Activated CD8-positive, alpha-beta memory T cell treated with anti-CD3 and anti-CD28 coated beads, Interleukin-2, amount 50 U/mL, for 48 hours (primary cell): ENCODE measurements at regions not wholly inside any gene's neighbourhood (a gene's known extent, or its start where the extent isn't known, plus 50 kb on each side); places are given as distances from the start of the nearest gene placed in this dataset.
"Not testable (repeated sequence)": the region's sequence is repeated elsewhere in the genome, so short reads cannot be mapped to it uniquely, and the experiment has no call there.

Experiments used
- DNase-seq: peaks from one replicate; pipeline ENCODE4 v3.0.0-alpha.2; 2020

DNA sequence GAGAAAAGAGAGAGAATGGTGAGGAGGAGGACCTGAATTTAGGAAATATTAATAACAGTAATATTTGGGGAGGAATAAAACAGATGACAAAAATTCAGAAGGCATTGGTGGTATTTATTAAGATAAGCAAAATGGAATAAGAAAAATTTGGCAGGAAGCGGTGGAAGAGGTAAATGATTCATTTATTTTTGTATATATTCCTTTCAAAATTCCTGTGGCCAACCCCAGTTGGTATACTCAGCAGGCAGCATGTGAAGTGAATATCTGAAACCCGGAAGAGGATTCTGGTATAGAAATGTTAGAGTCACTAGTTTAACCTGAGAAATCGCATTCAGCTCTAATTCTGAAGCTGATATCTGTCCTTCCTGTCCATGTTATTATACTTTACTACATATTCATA lies 792.0 kb downstream of the KCNJ2 start:
- no peak for DNase-seq

GRCh38 chr17:70968302-70968701 lies 799.0 kb downstream of the KCNJ2 start:
- DNase-seq, result no peak

DNA sequence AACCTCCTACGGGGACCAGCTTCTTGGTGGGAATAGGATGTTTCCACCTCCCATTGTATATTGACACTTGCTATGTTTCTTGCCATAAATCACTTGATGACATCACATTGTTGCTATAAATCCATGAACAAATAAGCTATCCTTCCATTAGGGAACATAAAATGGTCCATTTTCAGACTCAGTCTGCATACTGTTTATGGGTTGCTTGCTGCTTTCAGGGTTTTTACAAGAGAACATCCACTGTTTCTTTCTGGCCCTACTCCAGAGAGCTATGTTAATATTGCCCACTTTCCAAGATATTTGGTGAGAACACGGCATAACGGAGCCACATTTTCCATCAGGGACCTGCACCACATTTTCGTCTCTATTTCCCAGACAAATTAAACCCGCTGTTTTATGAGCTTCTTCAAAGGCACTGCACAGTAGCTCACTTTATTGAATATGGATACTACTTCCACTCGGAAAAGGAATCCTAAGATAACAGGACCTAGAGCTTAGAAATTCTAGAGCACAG lies 800.2 kb downstream of the KCNJ2 start:
- no peak for DNase-seq

DNA sequence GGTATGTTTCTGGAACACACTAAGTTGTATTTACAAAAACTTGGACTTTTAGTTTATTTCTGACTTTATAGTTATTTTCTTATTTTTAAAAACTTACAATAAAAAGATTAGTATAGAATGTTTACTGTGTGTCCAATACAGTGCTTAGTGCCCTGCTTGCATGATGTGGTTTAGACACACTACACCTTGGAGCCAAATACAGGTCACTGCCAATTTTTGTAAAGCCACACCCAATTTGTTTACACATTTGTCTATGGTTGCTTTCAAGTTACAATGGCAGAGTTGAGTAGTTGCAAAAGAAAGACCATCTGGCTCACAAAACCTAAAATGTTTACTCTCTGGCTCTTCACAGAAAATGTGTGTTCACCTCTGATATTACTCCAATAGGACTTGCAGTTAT lies 807.1 kb downstream of the KCNJ2 start:
- DNase-seq, result no peak

- no peak for DNase-seq
Observed at GRCh38 chr17:70984873-70985272, 815.5 kb downstream of the KCNJ2 start.

GRCh38 chr17:70987867-70988340 lies 818.6 kb downstream of the KCNJ2 start:
- no peak for DNase-seq

DNA sequence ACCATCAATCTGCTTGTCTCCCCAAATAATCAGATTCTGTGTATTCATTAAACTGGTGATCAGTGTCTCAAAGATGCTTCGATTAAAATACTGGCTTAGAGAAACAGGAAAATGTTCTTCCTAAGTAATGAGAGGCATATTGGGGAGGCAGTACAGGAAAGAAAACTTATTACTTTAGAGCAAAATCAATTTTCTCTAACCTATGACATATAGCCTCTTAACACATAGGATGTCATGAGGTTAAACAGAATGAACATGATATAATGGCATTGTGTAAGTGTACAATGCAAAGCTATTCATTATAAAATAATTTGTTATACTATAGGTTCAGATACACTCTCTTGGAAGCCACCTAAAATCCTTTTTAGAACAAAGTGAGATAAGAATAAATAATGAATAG lies 819.3 kb downstream of the KCNJ2 start:
- no peak for DNase-seq

DNA sequence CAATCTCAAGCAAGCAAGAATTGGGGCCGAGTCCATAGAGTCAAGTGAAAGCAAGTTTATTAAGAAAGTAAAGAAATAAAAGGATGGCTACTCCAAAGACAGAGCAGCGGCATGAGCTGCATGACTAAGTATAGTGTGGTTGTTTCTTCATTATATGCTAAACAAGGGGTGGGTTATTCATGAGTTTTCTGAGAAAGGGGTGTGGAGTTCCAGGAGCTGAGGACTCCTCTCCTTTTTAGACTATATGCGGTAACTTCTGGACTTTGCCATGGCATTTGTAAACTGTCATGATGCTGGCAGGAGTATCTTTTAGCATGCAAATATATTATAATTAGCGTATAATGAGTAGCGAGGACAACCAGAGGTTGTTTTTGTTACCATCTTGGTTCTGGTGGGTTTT lies 819.9 kb downstream of the KCNJ2 start:
- no peak for DNase-seq

DNA sequence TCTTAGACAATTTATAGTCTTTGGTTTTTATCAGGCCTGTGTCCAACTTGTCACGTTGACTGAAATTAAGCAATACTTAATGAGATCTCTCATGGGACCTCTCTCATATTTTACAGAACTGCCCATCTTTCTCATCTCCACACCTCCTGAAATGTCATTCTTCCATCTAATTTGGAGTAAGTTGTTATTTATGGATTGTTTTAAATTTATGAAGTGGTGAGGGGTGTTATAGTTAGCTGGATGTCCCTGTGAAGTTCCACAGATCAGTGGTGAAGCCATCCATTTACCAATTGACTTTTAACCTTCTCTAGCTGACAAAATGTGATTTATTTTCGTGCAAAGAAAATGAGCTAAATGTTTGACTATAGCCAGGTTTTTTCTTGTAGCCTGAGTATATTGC lies 824.9 kb downstream of the KCNJ2 start:
- no peak for DNase-seq

DNA sequence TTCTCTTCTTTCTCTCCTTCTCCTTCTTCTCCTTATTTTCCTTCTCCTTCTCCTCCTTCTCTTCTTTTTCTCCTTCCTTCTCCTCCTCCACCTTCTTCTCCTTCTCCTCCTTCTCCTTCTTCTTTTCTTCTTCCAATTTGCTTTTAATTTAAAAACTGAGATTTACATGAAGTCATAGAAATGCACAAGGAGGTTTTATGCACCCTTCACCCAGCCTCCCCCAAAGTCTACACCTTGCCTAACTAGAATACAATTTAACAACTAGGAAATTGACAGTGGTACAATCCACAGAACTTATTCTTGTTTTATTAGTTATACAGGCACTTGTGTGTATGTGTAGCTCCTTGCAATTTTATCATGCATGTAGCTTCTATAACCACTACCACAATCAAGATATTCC lies 826.7 kb downstream of the KCNJ2 start:
- DNase-seq, result no peak

- no peak for DNase-seq
Observed at GRCh38 chr17:71003736-71004135, 834.4 kb downstream of the KCNJ2 start.

DNA sequence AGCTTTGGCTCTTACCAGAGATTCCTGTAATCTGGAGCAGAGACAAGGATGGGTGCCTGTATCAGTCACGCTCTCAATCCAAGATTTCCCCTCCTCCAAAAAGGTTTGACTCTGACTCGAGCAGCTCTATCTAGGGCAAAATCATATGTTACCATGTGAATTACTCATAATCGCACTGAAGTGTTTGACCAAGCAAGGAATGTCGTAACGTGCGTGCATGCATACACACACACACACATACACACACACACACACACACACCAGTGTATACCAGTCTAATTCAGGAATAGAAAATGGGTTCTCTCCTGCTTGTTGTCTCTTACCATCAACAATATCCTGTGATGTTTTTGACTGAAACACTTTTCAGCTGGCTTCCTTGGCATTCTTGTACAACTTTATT lies 835.1 kb downstream of the KCNJ2 start:
- no peak for DNase-seq

DNA sequence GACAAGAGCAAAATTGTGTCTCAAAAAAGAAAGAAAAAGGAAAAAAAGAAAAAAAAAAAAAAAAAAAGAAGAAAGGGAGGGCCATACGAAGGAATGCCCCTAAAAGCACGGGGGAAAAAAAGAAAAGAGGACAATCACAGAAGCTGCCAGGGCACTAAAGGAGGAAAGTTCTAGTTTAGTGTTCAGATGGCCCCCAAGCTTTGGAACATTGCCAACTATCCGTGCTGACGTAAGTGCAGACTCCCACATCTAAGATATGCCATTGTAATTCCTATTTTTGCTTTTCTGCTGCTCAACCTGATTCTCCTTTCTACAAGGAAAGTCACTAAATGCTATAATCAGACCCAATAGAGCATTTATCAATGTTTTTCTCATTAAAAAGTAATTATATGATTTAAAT lies 842.1 kb downstream of the KCNJ2 start:
- DNase-seq, result no peak

DNA sequence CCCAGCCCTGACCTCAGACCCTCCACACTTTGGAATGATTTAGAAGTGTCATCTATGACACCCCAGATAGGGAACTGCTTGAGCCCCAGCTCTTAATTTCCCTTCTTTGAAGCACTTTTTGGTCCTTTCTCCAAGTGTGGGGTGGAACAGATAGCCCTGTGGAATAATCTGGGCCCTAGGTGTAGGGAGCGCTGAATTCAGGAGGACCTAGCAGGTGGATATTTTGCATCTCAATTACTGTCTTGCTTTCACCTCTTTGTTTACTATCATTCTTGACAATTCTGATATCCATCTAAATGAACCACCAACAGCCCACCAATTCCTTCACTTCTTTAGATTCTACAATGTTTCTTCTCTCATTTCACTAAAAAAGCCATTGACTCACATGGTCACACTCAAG lies 850.4 kb downstream of the KCNJ2 start:
- DNase-seq, result no peak

- no peak for DNase-seq
Observed at GRCh38 chr17:71022758-71023157, 853.4 kb downstream of the KCNJ2 start.

- no peak for DNase-seq
Observed at GRCh38 chr17:71023249-71024030, 854.1 kb downstream of the KCNJ2 start.

GRCh38 chr17:71024172-71024571 lies 854.8 kb downstream of the KCNJ2 start:
- no peak for DNase-seq

DNA sequence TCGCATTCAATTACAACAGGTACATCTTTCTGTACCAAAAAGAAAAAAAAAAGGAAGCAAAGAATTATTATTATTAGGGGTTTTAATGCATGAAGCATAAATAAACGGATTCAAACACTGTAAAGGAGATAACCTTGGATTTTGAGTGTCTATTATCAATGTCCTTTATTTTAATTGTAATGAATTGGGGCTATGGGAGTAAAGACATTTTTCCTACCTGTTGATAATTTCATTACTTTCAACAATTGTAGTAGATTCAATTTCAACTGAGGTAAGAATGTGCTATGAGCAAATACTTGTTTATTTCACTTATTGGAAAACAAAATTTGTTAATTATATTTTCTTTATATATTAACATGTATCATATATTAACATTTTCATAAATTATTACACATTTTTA lies 855.6 kb downstream of the KCNJ2 start:
- no peak for DNase-seq

DNA sequence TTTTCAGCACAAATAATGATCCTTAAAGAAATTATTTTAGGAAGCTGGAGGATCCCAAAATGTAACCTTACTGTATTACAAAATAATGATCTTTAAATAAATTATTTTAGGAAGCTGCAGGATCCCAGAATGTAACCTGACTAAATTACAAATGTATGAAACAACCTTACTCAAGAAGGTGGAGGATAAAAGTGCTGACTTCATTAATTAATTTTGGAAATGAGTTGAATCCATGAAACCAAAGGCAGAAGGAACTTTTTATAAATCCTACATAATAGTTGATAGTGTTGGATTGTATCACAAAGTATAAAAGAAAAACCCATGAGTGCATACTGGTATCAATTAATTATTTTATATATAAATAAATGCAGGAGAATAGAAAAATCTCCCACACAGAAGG lies 859.9 kb downstream of the KCNJ2 start:
- no peak for DNase-seq

GRCh38 chr17:71031286-71031685 lies 862.0 kb downstream of the KCNJ2 start:
- DNase-seq, result not testable (repeated sequence)

GRCh38 chr17:71032746-71033273 lies 863.5 kb downstream of the KCNJ2 start:
- no peak for DNase-seq

DNA sequence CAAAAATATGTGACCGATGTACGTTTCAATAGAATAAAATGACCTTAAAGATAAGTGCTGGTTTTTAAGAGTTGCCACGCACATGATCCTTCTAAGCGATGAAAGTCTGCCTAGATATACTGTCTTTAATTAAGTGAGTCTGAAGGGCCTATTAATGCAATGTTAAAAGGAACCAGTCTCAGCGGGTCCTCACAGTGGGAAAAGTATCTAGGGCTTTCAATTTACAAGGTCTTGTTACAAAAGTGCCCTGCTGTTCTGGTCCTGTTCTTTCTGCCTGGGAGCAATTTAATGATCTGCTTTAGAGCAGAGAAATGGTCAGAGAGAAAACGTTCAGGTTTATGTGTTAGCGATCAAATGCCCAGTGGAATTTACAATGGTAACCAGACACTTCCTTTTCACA lies 864.0 kb downstream of the KCNJ2 start:
- no peak for DNase-seq

DNA sequence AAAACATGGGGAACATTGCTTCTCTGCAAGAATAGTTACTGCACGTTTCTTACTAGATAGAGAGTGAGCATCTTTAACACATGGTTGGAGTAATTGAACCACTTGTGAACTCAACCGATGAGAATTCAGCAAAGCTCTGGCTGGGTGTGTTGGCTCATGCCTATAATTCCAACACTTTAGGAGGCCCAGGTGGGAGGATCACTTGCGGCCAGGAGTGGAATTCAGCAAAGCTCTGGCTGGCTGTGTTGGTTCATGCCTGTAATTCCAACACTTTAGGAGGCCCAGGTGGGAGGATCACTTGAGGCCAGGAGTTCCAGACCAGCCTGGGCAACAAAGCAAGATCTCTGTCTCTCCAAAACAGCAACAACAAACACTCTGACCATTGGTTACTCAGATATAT lies 865.9 kb downstream of the KCNJ2 start:
- DNase-seq, result no peak

- DNase-seq, result no peak
Observed at GRCh38 chr17:71037386-71037785, 868.1 kb downstream of the KCNJ2 start.

- DNase-seq, result no peak
Observed at GRCh38 chr17:71039391-71039790, 870.1 kb downstream of the KCNJ2 start.
